ENCODE measurements at regions not wholly inside any gene's neighbourhood (a gene's known extent, or its start where the extent isn't known, plus 50 kb on each side); places are given as distances from the start of the nearest gene placed in this dataset.

DNA sequence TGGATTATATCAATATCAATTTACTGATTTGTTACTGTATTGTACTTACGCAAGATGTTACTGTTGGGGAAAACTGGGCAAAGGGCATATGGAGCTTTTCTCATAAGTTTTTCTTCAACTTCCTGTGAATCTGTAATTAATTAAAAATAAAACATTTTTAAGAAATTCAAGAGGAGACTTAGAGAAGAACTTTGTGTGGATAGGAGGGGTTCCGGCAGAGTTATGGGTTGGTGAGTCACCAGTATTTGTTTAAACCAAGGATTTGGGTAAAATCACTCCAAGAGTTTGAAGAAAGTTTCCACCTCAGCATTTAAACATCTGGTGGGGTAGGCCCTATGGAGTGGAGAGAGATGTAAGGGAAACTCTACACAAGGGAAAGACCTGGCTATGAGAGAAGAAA lies 379.6 kb downstream of the TSHZ3 start:
- Histone ChIP-seq H3K9me2 (ENCODE audit: insufficient read depth, low read length) (no peaks in the 10 kb centered on the region), H3K27ac (ENCODE audit: low read length) (no peak overlapping the region), H3K4me2 (ENCODE audit: low read length) (no peak overlapping the region), H2AFZ (ENCODE audit: low read depth, low read length) (no peak overlapping the region), H3K9me3 (ENCODE audit: low read length) (no peaks in the 10 kb centered on the region), H3K79me2 (replicated peaks; ENCODE audit: insufficient read depth, low read length) (no peaks in the 10 kb centered on the region), H3K9ac (ENCODE audit: low read length) (no peak overlapping the region), H3K27me3 (ENCODE audit: insufficient read depth, low read depth, low read length) (no peaks in the 10 kb centered on the region), H3K4me3 (ENCODE audit: low read length) (no peak overlapping the region), H4K20me1 (ENCODE audit: insufficient read depth) (no peaks in the 10 kb centered on the region), H3F3A (ENCODE audit: insufficient read depth, low read length, poor library complexity, severe bottlenecking) (no peaks in the 10 kb centered on the region), H3K36me3 (ENCODE audit: insufficient read depth, low read length) (no peaks in the 10 kb centered on the region)
- no peak for TF ChIP-seq RAD21 (conservative IDR thresholded peaks at IDR 0.05)
- TF ChIP-seq EZH2 (IDR thresholded peaks at IDR 0.05; ENCODE audit: borderline replicate concordance, insufficient read depth, low read length, poor library complexity, severe bottlenecking): no peak
- TF ChIP-seq TAF1 (IDR thresholded peaks at IDR 0.05; ENCODE audit: low read depth): no peak
- TF ChIP-seq MXI1 (conservative IDR thresholded peaks at IDR 0.05; ENCODE audit: poor library complexity, severe bottlenecking): no peak
- TF ChIP-seq, protein P1, sequence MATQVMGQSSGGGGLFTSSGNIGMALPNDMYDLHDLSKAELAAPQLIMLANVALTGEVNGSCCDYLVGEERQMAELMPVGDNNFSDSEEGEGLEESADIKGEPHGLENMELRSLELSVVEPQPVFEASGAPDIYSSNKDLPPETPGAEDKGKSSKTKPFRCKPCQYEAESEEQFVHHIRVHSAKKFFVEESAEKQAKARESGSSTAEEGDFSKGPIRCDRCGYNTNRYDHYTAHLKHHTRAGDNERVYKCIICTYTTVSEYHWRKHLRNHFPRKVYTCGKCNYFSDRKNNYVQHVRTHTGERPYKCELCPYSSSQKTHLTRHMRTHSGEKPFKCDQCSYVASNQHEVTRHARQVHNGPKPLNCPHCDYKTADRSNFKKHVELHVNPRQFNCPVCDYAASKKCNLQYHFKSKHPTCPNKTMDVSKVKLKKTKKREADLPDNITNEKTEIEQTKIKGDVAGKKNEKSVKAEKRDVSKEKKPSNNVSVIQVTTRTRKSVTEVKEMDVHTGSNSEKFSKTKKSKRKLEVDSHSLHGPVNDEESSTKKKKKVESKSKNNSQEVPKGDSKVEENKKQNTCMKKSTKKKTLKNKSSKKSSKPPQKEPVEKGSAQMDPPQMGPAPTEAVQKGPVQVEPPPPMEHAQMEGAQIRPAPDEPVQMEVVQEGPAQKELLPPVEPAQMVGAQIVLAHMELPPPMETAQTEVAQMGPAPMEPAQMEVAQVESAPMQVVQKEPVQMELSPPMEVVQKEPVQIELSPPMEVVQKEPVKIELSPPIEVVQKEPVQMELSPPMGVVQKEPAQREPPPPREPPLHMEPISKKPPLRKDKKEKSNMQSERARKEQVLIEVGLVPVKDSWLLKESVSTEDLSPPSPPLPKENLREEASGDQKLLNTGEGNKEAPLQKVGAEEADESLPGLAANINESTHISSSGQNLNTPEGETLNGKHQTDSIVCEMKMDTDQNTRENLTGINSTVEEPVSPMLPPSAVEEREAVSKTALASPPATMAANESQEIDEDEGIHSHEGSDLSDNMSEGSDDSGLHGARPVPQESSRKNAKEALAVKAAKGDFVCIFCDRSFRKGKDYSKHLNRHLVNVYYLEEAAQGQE (IDR thresholded peaks at IDR 0.05; ENCODE audit: borderline replicate concordance): no peak
- TF ChIP-seq, protein P2, sequence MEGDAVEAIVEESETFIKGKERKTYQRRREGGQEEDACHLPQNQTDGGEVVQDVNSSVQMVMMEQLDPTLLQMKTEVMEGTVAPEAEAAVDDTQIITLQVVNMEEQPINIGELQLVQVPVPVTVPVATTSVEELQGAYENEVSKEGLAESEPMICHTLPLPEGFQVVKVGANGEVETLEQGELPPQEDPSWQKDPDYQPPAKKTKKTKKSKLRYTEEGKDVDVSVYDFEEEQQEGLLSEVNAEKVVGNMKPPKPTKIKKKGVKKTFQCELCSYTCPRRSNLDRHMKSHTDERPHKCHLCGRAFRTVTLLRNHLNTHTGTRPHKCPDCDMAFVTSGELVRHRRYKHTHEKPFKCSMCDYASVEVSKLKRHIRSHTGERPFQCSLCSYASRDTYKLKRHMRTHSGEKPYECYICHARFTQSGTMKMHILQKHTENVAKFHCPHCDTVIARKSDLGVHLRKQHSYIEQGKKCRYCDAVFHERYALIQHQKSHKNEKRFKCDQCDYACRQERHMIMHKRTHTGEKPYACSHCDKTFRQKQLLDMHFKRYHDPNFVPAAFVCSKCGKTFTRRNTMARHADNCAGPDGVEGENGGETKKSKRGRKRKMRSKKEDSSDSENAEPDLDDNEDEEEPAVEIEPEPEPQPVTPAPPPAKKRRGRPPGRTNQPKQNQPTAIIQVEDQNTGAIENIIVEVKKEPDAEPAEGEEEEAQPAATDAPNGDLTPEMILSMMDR (IDR thresholded peaks at IDR 0.05; ENCODE audit: poor library complexity, severe bottlenecking): no peak
- TF ChIP-seq EP300 (conservative IDR thresholded peaks at IDR 0.05; ENCODE audit: poor library complexity, severe bottlenecking): no peak
- no peak for TF ChIP-seq POLR2AphosphoS5 (IDR thresholded peaks at IDR 0.05)
- no peak for TF ChIP-seq SMC3 (conservative IDR thresholded peaks at IDR 0.05; ENCODE audit: poor library complexity)

DNA sequence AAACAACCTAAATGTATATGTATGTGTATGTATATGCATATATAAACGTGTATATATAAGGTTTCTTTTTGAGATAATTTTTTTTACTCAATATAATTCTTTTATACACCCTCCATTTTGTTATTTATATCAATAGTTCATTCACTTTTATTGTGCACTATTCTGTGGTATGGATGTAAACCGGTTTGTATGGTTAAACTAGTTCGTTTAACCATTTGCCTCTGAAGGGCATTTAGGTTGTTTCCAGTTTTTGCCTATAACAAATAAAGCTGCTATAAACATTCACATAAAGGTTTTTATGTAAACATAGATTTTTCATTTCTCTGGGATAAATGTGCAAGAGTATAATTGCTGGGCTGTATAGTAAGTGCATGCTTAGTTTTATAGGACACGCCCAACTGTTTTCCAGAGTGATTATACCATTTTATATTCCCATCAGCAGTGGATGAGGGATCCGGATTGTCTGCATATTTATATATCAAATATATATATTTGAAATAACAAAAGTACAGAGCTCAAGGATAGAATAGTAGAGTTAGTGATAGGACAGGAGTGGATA lies 380.3 kb downstream of the TSHZ3 start:
- H3K79me2 ChIP-seq (replicated peaks; ENCODE audit: insufficient read depth, low read length): no peaks in the 10 kb centered on the region
- no peaks in the 10 kb centered on the region for H3K9me2 ChIP-seq (ENCODE audit: insufficient read depth, low read length)
- TF ChIP-seq RAD21 (conservative IDR thresholded peaks at IDR 0.05) (no peak), EP300 (conservative IDR thresholded peaks at IDR 0.05; ENCODE audit: poor library complexity, severe bottlenecking) (no peak), POLR2AphosphoS5 (IDR thresholded peaks at IDR 0.05) (no peak)
- TF ChIP-seq, protein P2 (IDR thresholded peaks at IDR 0.05; ENCODE audit: poor library complexity, severe bottlenecking): no peak
- no peaks in the 10 kb centered on the region for H4K20me1 ChIP-seq (ENCODE audit: insufficient read depth)
- H3K4me2 ChIP-seq (ENCODE audit: low read length): no peak overlapping the region
- no peak overlapping the region for H3K4me3 ChIP-seq (ENCODE audit: low read length)
- H3K27me3 ChIP-seq (ENCODE audit: insufficient read depth, low read depth, low read length): no peaks in the 10 kb centered on the region
- H3K9ac ChIP-seq (ENCODE audit: low read length): no peak overlapping the region
- no peaks in the 10 kb centered on the region for H3K9me3 ChIP-seq (ENCODE audit: low read length)
- H2AFZ ChIP-seq (ENCODE audit: low read depth, low read length): no peak overlapping the region
- H3K36me3 ChIP-seq (ENCODE audit: insufficient read depth, low read length): no peaks in the 10 kb centered on the region
- H3F3A ChIP-seq (ENCODE audit: insufficient read depth, low read length, poor library complexity, severe bottlenecking): no peaks in the 10 kb centered on the region
- H3K27ac ChIP-seq (ENCODE audit: low read length): no peak overlapping the region

Measured in neural cell (in vitro differentiated cells).